HG03025 (cell line): ENCODE measurements at regions not wholly inside any gene's neighbourhood (a gene's known extent, or its start where the extent isn't known, plus 50 kb on each side); places are given as distances from the start of the nearest gene placed in this dataset.
"Not testable (repeated sequence)": the region's sequence is repeated elsewhere in the genome, so short reads cannot be mapped to it uniquely, and the experiment has no call there.

Experiments used
- ATAC-seq: cut with Tn5 transposase; IDR thresholded peaks from one replicate; pipeline ENCODE4 v1.9.1; 2021; ENCODE audit warnings: mild to moderate bottlenecking, moderate library complexity; ENCODE audit not compliant: unreplicated experiment, low FRiP score

GRCh38 chr14:105688664-105689221 is 162.4 kb downstream of the TMEM121 start:
- ATAC-seq = not testable (repeated sequence)

GRCh38 chr14:105689722-105690121 is 163.3 kb downstream of the TMEM121 start:
- ATAC-seq = no peak

GRCh38 chr14:105690671-105691070 is 164.3 kb downstream of the TMEM121 start:
- ATAC-seq = no peak

- ATAC-seq = not testable (repeated sequence)
These were observed 165.1 kb downstream of the TMEM121 start for GRCh38 chr14:105691321-105692109.

- not testable (repeated sequence) for ATAC-seq
These were observed 165.8 kb downstream of the TMEM121 start for GRCh38 chr14:105692110-105692685.

GRCh38 chr14:105694961-105695360 is 168.6 kb downstream of the TMEM121 start:
- ATAC-seq = no peak

GRCh38 chr14:105696388-105696787 is 170.0 kb downstream of the TMEM121 start:
- ATAC-seq = peak; percentile 41

- not testable (repeated sequence) for ATAC-seq
These were observed 171.0 kb downstream of the TMEM121 start for GRCh38 chr14:105697414-105697813.

- not testable (repeated sequence) for ATAC-seq
These were observed 171.6 kb downstream of the TMEM121 start for GRCh38 chr14:105697955-105698354.

- not testable (repeated sequence) for ATAC-seq
These were observed 172.7 kb downstream of the TMEM121 start for GRCh38 chr14:105698940-105699556.

- not testable (repeated sequence) for ATAC-seq
These were observed 173.3 kb downstream of the TMEM121 start for GRCh38 chr14:105699706-105700105.

GRCh38 chr14:105700146-105700545 is 173.8 kb downstream of the TMEM121 start:
- not testable (repeated sequence) for ATAC-seq

- ATAC-seq = no peak
These were observed 174.4 kb downstream of the TMEM121 start for GRCh38 chr14:105700622-105701288.

- ATAC-seq = no peak
These were observed 175.3 kb downstream of the TMEM121 start for GRCh38 chr14:105701456-105702274.

- no peak for ATAC-seq
These were observed 176.0 kb downstream of the TMEM121 start for GRCh38 chr14:105702275-105702817.

- ATAC-seq = not testable (repeated sequence)
These were observed 176.8 kb downstream of the TMEM121 start for GRCh38 chr14:105703044-105703665.

- not testable (repeated sequence) for ATAC-seq
These were observed 177.7 kb downstream of the TMEM121 start for GRCh38 chr14:105704091-105704490.

GRCh38 chr14:105704492-105704891 is 178.1 kb downstream of the TMEM121 start:
- ATAC-seq = not testable (repeated sequence)

GRCh38 chr14:105705512-105705861 is 179.1 kb downstream of the TMEM121 start:
- not testable (repeated sequence) for ATAC-seq
